Uterus (tissue), 2 donors: ENCODE measurements at regions not wholly inside any gene's neighbourhood (a gene's known extent, or its start where the extent isn't known, plus 50 kb on each side); places are given as distances from the start of the nearest gene placed in this dataset.

ENCODE experiments used
- CTCF ChIP-seq, 4 experiments: fragments of 200-600 bp in 2 of 4; fragments of 450-650 bp in 2 of 4; sonication (generic) in 2 of 4; IDR thresholded peaks; one replicate each; pipeline ENCODE4 v1.5.1; 2016 to 2019; ENCODE audit warnings: antibody characterized with exemption in 4 of 4, mild to moderate bottlenecking in 2 of 4, moderate library complexity in 1 of 4
- POLR2A ChIP-seq, 2 donors: fragments of 450-650 bp; IDR thresholded peaks; one replicate each; pipeline ENCODE4 v1.6.1; 2016; ENCODE audit warnings: antibody characterized with exemption in 2 of 2, mild to moderate bottlenecking in 1 of 2, moderate library complexity in 1 of 2

- TF ChIP-seq CTCF (IDR thresholded peaks at IDR 0.05) (no peak), POLR2A (IDR thresholded peaks at IDR 0.05) (no peak)
These were observed 128.2 kb upstream of the AFDN start for GRCh38 chr6:167698540-167698939.
